Thyroid gland (tissue), 4 donors: ENCODE measurements at regions not wholly inside any gene's neighbourhood (a gene's known extent, or its start where the extent isn't known, plus 50 kb on each side); places are given as distances from the start of the nearest gene placed in this dataset.

Experiments used
- DNase-seq, 2 donors: peaks; one replicate each; pipeline ENCODE4 v3.0.0-alpha.2; 2019
- H3K27ac ChIP-seq, 3 donors: fragments of 200-600 bp; sonication (generic); 1 replicate in 2 of 3; 2 replicates in 1 of 3; pipeline ENCODE4 v1.5.1; 2016 to 2019; ENCODE audit warnings: mild to moderate bottlenecking in 1 of 3, moderate library complexity in 1 of 3
- H3K27me3 ChIP-seq: fragments of 200-600 bp; sonication (generic); one replicate; pipeline ENCODE4 v1.5.1; 2019
- H3K36me3 ChIP-seq, 2 donors: fragments of 200-600 bp; sonication (generic); one replicate each; pipeline ENCODE4 v1.5.1; 2016 to 2019
- H3K4me1 ChIP-seq, 2 donors: fragments of 200-600 bp; sonication (generic); one replicate each; pipeline ENCODE4 v1.5.1; 2017 to 2019
- H3K4me3 ChIP-seq, 3 donors: fragments of 200-600 bp; sonication (generic); replicated peaks in 1 of 3; 1 replicate in 2 of 3; 2 replicates in 1 of 3; pipeline ENCODE4 v1.5.1; 2016; ENCODE audit warnings: mild to moderate bottlenecking in 1 of 3
- H3K9me3 ChIP-seq: fragments of 200-600 bp; sonication (generic); one replicate; pipeline ENCODE4 v1.5.1; 2017
- POLR2A ChIP-seq, 2 donors: fragments of 450-650 bp; IDR thresholded peaks; one replicate each; pipeline ENCODE4 v1.6.1; 2017; ENCODE audit warnings: antibody characterized with exemption in 2 of 2, mild to moderate bottlenecking in 2 of 2, moderate library complexity in 1 of 2
- WGBS, 2 donors: methylation state at CpG; one replicate each; pipeline ENCODE4 v1.1.5; 2017; 5-methylcytosine and 5-hydroxymethylcytosine counted together
- intact Hi-C: fragments of 100-400 bp; cut with DNase I; formaldehyde crosslinking; loops from one replicate; pipeline ENCODE4 v1.15.1; 2023
- TF ChIP-seq, protein P1 (sequence below), 6 experiments: fragments of 200-600 bp in 3 of 6; fragments of 450-650 bp in 3 of 6; sonication (generic) in 3 of 6; IDR thresholded peaks; one replicate each; pipeline ENCODE4 v1.5.1; 2016 to 2019; ENCODE audit warnings: antibody characterized with exemption in 6 of 6, mild to moderate bottlenecking in 2 of 6, inconsistent platforms in 1 of 6, moderate library complexity in 1 of 6

DNA sequence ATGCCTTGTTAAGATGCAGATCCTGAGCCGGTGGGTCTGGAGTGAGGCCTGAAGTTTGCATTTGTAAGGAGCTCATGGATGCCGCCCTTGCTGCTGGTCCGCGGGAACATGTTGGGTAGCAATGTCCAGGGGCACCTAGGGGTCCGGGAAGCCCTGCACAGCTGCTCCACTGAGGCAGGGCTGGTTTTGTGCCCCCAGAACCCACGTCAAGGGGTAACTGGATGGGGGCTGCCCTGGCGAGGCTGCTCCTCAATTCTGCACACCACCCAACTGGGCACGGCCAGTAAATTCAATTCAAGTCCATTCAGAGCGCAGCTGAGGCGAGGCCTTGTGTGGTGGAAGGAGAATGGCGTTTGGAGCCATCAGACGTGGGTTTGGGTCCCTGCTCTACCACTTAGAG is 246.3 kb upstream of the PITRM1 start:
- no peak overlapping the region for H3K27ac ChIP-seq
- TF ChIP-seq, protein P1, sequence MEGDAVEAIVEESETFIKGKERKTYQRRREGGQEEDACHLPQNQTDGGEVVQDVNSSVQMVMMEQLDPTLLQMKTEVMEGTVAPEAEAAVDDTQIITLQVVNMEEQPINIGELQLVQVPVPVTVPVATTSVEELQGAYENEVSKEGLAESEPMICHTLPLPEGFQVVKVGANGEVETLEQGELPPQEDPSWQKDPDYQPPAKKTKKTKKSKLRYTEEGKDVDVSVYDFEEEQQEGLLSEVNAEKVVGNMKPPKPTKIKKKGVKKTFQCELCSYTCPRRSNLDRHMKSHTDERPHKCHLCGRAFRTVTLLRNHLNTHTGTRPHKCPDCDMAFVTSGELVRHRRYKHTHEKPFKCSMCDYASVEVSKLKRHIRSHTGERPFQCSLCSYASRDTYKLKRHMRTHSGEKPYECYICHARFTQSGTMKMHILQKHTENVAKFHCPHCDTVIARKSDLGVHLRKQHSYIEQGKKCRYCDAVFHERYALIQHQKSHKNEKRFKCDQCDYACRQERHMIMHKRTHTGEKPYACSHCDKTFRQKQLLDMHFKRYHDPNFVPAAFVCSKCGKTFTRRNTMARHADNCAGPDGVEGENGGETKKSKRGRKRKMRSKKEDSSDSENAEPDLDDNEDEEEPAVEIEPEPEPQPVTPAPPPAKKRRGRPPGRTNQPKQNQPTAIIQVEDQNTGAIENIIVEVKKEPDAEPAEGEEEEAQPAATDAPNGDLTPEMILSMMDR (IDR thresholded peaks at IDR 0.05): no peak
- no peak for TF ChIP-seq POLR2A (IDR thresholded peaks at IDR 0.05)
- H3K4me3 ChIP-seq: no peak overlapping the region

DNA sequence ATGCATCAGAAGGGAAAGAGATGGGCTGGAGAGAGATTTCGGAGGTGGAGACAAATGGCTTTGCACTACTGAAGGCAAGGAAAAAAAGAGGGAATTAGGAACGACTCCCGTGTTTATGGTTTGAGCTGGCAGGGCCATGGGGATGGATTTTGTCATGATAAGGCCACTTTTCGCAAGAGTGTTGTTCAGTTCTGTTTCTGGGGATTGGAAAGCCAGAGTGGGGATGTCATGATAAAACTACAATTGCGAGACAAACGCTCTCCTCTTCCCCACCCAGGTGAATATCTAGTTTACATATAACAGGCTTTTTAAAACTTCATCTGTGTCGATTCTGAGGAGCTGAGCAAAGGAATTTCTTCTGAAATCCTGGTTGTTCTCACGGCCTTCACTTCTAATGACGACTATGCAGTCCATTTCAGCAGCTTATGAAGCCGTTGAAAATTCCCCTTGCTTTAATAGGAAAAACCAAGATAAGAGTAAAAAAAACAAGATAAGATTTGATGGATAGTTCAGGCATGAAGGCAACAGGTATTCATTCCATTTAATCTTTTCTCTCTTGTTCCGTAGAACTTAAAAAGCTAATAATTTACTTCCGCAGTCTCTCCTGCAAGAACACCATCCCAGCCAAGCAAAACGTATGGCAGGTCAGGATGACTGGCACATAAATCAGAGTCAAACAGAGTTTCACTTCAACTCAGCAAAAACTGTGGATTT is 245.6 kb upstream of the PITRM1 start:
- DNase-seq: no peak
- WGBS, 2 donors: 78 to 81% methylated on average over 13 of the region's 13 CpGs
- Histone ChIP-seq H3K4me1 (no peaks in the 10 kb centered on the region), H3K27me3 (no peaks in the 10 kb centered on the region), H3K36me3 (no peaks in the 10 kb centered on the region), H3K9me3 (no peaks in the 10 kb centered on the region), H3K4me3 (no peak overlapping the region), H3K27ac (no peak overlapping the region)
- no peak for TF ChIP-seq POLR2A (IDR thresholded peaks at IDR 0.05)
- TF ChIP-seq, protein P1 (IDR thresholded peaks at IDR 0.05): no peak
- intact Hi-C loops: no loop called here

More for the DNA sequence above, 246.3 kb upstream of the PITRM1 start:
- Histone ChIP-seq H3K27me3 (no peaks in the 10 kb centered on the region), H3K36me3 (no peaks in the 10 kb centered on the region), H3K4me1 (no peaks in the 10 kb centered on the region), H3K9me3 (no peaks in the 10 kb centered on the region)
- intact Hi-C loops: no loop called here
- DNase-seq: no peak
- 70 to 75% methylated on average over 12 of the region's 12 CpGs for WGBS, 2 donors

DNA sequence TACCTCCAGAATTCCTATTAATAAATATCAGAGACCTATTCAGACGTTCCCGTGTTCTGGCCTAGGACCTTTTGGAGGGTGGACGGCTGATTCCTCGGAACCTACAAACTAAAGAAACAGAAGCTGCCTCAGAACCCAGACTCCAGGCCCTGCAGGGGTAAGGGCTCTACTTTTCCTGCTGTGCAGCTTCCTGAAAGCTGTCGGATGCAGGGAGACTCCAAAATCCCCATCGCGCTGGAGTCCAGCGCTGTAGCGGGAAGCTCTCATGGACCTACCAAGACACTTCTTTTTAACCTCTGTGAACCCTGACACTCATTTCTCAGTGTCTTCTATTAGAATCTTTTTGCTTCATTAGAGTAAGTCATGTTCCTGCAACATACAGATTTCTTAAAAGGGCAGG is 244.5 kb upstream of the PITRM1 start:
- no peaks in the 10 kb centered on the region for H3K4me1 ChIP-seq
- WGBS, 2 donors: 96% methylated on average over 9 of the region's 9 CpGs
- H3K36me3 ChIP-seq: no peaks in the 10 kb centered on the region
- no peaks in the 10 kb centered on the region for H3K27me3 ChIP-seq
- H3K27ac ChIP-seq: no peak overlapping the region
- H3K4me3 ChIP-seq: no peak overlapping the region
- no peak for DNase-seq
- TF ChIP-seq, protein P1 (IDR thresholded peaks at IDR 0.05): no peak
- no peak for TF ChIP-seq POLR2A (IDR thresholded peaks at IDR 0.05)
- no peaks in the 10 kb centered on the region for H3K9me3 ChIP-seq
- intact Hi-C loops: no loop called here

DNA sequence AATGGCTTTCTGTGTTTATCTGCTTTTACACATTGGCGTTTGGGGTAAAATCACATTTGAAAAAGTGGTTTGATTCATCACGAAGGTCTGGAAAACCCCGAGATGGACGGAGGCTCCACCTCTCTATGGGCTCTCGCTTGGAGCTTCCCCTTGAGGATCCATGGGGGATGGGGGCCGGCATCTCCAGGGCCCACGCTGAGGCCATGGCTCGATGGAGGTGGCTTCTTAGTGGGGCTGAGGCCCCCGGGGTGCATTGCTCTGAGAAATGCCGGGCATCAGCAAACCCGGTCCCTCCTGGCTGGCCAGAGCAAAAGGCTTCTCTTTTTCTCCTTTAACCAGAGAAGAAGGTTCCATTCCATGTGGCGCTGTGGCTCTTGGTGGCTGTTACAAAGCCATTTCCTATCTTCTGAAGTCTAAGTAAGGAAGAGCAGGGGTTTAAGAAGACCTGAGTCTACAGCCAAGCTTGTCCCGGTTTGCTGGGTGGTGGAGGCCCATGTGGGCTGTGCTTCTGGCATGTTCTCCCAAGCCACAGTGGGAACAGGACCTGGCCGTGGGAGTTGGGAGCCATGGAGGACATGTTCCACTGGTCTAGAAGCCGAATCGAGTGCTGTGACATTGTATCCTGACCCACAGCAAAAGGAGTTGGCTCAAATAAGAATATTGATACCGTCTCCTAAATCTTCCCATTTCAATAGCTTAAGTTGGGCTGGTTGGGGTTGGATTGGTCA is 243.5 kb upstream of the PITRM1 start:
- Histone ChIP-seq H3K27ac (no peak overlapping the region), H3K9me3 (no peaks in the 10 kb centered on the region), H3K36me3 (no peaks in the 10 kb centered on the region), H3K27me3 (no peaks in the 10 kb centered on the region), H3K4me1 (no peaks in the 10 kb centered on the region), H3K4me3 (no peak overlapping the region)
- WGBS, 2 donors: 83 to 91% methylated on average over 16 to 17 of the region's 17 CpGs
- intact Hi-C loops: no loop called here
- TF ChIP-seq, protein P1 (IDR thresholded peaks at IDR 0.05): no peak
- TF ChIP-seq POLR2A (IDR thresholded peaks at IDR 0.05): no peak
- DNase-seq: no peak
